HG03378 (cell line): ENCODE measurements at regions not wholly inside any gene's neighbourhood (a gene's known extent, or its start where the extent isn't known, plus 50 kb on each side); places are given as distances from the start of the nearest gene placed in this dataset.

Experiments
- ATAC-seq: cut with Tn5 transposase; IDR thresholded peaks from one replicate; pipeline ENCODE4 v1.9.1; 2021; ENCODE audit warnings: mild to moderate bottlenecking, moderate library complexity; ENCODE audit not compliant: unreplicated experiment

GRCh38 chr6:134866563-134866962, 83.3 kb downstream of the ALDH8A1 start:
- no peak for ATAC-seq

- ATAC-seq, result no peak
Observed at GRCh38 chr6:134864558-134864957, 85.3 kb downstream of the ALDH8A1 start.

- no peak for ATAC-seq
Observed at GRCh38 chr6:134863763-134864510, 86.0 kb downstream of the ALDH8A1 start.

GRCh38 chr6:134854366-134854765, 95.5 kb downstream of the ALDH8A1 start:
- ATAC-seq, result no peak

- ATAC-seq, result no peak
Observed at GRCh38 chr6:134853111-134854055, 96.5 kb downstream of the ALDH8A1 start.

GRCh38 chr6:134851548-134851947, 98.4 kb downstream of the ALDH8A1 start:
- no peak for ATAC-seq

- no peak for ATAC-seq
Observed at GRCh38 chr6:134850721-134851305, 99.1 kb downstream of the ALDH8A1 start.

GRCh38 chr6:134849920-134850447, 99.9 kb downstream of the ALDH8A1 start:
- no peak for ATAC-seq

- ATAC-seq, result no peak
Observed at GRCh38 chr6:134848076-134848475, 101.8 kb downstream of the ALDH8A1 start.

- ATAC-seq, result no peak
Observed at GRCh38 chr6:134846865-134847264, 103.0 kb downstream of the ALDH8A1 start.

GRCh38 chr6:134846031-134846430, 103.9 kb downstream of the ALDH8A1 start:
- no peak for ATAC-seq

- no peak for ATAC-seq
Observed at GRCh38 chr6:134844120-134844519, 105.8 kb downstream of the ALDH8A1 start.

GRCh38 chr6:134840086-134840867, 109.6 kb downstream of the ALDH8A1 start:
- ATAC-seq, result peak; percentile 90

- no peak for ATAC-seq
Observed at GRCh38 chr6:134835993-134836392, 113.9 kb downstream of the ALDH8A1 start.

- no peak for ATAC-seq
Observed at GRCh38 chr6:134830940-134831339, 119.0 kb downstream of the ALDH8A1 start.

GRCh38 chr6:134830194-134830593, 119.7 kb downstream of the ALDH8A1 start:
- no peak for ATAC-seq

- ATAC-seq, result no peak
Observed at GRCh38 chr6:134828641-134829040, 121.3 kb downstream of the ALDH8A1 start.

- ATAC-seq, result no peak
Observed at GRCh38 chr6:134826889-134827737, 122.8 kb downstream of the ALDH8A1 start.

GRCh38 chr6:134823710-134824034, 126.2 kb downstream of the ALDH8A1 start:
- ATAC-seq, result no peak
